ENCODE measurements at regions not wholly inside any gene's neighbourhood (a gene's known extent, or its start where the extent isn't known, plus 50 kb on each side); places are given as distances from the start of the nearest gene placed in this dataset.

DNA sequence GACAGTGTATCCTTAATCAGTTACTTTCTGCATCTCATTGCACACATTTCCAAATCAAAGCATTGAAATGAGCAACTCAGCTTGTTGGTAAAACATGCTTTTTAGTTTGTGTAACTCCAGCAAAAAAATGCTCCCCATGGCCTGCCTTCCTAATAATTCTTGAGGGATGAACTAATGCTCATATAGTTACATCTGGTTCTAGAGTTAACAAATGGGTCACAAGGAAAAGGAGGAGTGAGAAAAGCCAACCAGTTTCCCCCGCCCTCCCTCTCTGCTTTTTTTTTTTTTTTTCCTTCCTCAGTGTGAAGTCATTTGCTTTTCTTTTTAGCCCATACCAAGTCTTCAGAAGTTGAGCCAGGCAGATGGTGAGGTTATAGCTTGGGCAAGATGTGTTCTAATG, 231.7 kb downstream of the MTX2 start:
- TF ChIP-seq POLR2A (IDR thresholded peaks at IDR 0.05) (no peak), EP300 (IDR thresholded peaks at IDR 0.05) (no peak), POLR2AphosphoS5 (IDR thresholded peaks at IDR 0.05) (no peak)
- TF ChIP-seq, protein P1, sequence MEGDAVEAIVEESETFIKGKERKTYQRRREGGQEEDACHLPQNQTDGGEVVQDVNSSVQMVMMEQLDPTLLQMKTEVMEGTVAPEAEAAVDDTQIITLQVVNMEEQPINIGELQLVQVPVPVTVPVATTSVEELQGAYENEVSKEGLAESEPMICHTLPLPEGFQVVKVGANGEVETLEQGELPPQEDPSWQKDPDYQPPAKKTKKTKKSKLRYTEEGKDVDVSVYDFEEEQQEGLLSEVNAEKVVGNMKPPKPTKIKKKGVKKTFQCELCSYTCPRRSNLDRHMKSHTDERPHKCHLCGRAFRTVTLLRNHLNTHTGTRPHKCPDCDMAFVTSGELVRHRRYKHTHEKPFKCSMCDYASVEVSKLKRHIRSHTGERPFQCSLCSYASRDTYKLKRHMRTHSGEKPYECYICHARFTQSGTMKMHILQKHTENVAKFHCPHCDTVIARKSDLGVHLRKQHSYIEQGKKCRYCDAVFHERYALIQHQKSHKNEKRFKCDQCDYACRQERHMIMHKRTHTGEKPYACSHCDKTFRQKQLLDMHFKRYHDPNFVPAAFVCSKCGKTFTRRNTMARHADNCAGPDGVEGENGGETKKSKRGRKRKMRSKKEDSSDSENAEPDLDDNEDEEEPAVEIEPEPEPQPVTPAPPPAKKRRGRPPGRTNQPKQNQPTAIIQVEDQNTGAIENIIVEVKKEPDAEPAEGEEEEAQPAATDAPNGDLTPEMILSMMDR (IDR thresholded peaks at IDR 0.05) = no peak

Data from stomach (tissue), 4 donors.